Tibial nerve (tissue), 4 donors: ENCODE measurements at regions not wholly inside any gene's neighbourhood (a gene's known extent, or its start where the extent isn't known, plus 50 kb on each side); places are given as distances from the start of the nearest gene placed in this dataset.

Source experiments
- DNase-seq, 2 donors: peaks; one replicate each; pipeline ENCODE4 v3.0.0-alpha.2; 2019; ENCODE audit warnings: low spot score in 2 of 2
- H3K27ac ChIP-seq, 4 donors: fragments of 200-600 bp; sonication (generic) in 3 of 4; one replicate each; pipeline ENCODE4 v1.5.1; 2017 to 2019; ENCODE audit warnings: mild to moderate bottlenecking in 1 of 4
- H3K27me3 ChIP-seq, 2 donors: fragments of 200-600 bp; sonication (generic) in 1 of 2; one replicate each; pipeline versions ENCODE4 v1.5.1 to v1.6.0; 2017 to 2019
- H3K36me3 ChIP-seq, 3 donors: fragments of 200-600 bp; sonication (generic); one replicate each; pipeline ENCODE4 v1.5.1; 2018 to 2019
- H3K4me1 ChIP-seq, 4 donors: fragments of 200-600 bp; sonication (generic) in 3 of 4; one replicate each; pipeline ENCODE4 v1.5.1; 2017 to 2019
- H3K4me3 ChIP-seq, 4 donors: fragments of 200-600 bp; sonication (generic) in 3 of 4; one replicate each; pipeline ENCODE4 v1.5.1; 2017 to 2019; ENCODE audit warnings: mild to moderate bottlenecking in 1 of 4, moderate library complexity in 1 of 4
- H3K9me3 ChIP-seq, 4 donors: fragments of 200-600 bp; sonication (generic) in 3 of 4; one replicate each; pipeline ENCODE4 v1.5.1; 2017 to 2019
- EP300 ChIP-seq, 2 donors: sonication (generic); formaldehyde crosslinking; IDR thresholded peaks; one replicate each; pipeline ENCODE4 v1.6.1; 2017; ENCODE audit warnings: antibody characterized with exemption in 2 of 2, mild to moderate bottlenecking in 1 of 2
- POLR2A ChIP-seq, 2 donors: fragments of 450-650 bp; IDR thresholded peaks; one replicate each; pipeline ENCODE4 v1.6.1; 2017; ENCODE audit warnings: antibody characterized with exemption in 2 of 2, mild to moderate bottlenecking in 2 of 2, moderate library complexity in 2 of 2
- WGBS, 2 donors: methylation state at CpG; one replicate each; pipeline ENCODE4 v1.1.5; 2018; 5-methylcytosine and 5-hydroxymethylcytosine counted together
- TF ChIP-seq, protein P1 (sequence below), 5 experiments: fragments of 200-600 bp in 3 of 5; fragments of 450-650 bp in 2 of 5; sonication (generic) in 3 of 5; IDR thresholded peaks; one replicate each; pipeline ENCODE4 v1.5.1; 2016 to 2019; ENCODE audit warnings: antibody characterized with exemption in 5 of 5, mild to moderate bottlenecking in 3 of 5, moderate library complexity in 2 of 5

DNA sequence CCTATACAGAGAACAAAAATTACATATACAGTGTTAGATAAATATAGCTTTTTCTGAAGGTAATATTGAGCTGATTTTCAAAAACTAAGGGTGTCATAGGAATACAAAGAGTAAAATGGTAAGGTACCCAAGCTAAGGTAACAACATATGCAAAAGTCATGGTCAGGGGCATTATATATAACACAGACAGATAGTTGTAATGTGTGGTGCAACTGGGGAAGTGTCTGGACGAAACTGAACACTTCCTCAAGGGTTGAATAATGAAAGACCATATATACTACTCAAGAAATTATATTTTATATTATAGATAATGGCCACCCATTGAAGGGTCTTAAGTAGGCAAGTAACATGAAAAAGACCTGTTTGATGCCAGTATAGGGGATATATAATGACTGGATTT is 262.1 kb upstream of the CXXC4 start:
- H3K36me3 ChIP-seq, result no peaks in the 10 kb centered on the region
- no peaks in the 10 kb centered on the region for H3K27me3 ChIP-seq
- TF ChIP-seq POLR2A (IDR thresholded peaks at IDR 0.05) (no peak), EP300 (IDR thresholded peaks at IDR 0.05) (no peak)
- TF ChIP-seq, protein P1, sequence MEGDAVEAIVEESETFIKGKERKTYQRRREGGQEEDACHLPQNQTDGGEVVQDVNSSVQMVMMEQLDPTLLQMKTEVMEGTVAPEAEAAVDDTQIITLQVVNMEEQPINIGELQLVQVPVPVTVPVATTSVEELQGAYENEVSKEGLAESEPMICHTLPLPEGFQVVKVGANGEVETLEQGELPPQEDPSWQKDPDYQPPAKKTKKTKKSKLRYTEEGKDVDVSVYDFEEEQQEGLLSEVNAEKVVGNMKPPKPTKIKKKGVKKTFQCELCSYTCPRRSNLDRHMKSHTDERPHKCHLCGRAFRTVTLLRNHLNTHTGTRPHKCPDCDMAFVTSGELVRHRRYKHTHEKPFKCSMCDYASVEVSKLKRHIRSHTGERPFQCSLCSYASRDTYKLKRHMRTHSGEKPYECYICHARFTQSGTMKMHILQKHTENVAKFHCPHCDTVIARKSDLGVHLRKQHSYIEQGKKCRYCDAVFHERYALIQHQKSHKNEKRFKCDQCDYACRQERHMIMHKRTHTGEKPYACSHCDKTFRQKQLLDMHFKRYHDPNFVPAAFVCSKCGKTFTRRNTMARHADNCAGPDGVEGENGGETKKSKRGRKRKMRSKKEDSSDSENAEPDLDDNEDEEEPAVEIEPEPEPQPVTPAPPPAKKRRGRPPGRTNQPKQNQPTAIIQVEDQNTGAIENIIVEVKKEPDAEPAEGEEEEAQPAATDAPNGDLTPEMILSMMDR (IDR thresholded peaks at IDR 0.05), result no peak
- DNase-seq, result no peak
- WGBS, 2 donors, result 84 to 88% methylated on average over 1 of the region's 1 CpG
- H3K9me3 ChIP-seq, result no peaks in the 10 kb centered on the region
- H3K4me3 ChIP-seq, result no peak overlapping the region
- no peaks in the 10 kb centered on the region for H3K4me1 ChIP-seq
- H3K27ac ChIP-seq, result no peak overlapping the region

DNA sequence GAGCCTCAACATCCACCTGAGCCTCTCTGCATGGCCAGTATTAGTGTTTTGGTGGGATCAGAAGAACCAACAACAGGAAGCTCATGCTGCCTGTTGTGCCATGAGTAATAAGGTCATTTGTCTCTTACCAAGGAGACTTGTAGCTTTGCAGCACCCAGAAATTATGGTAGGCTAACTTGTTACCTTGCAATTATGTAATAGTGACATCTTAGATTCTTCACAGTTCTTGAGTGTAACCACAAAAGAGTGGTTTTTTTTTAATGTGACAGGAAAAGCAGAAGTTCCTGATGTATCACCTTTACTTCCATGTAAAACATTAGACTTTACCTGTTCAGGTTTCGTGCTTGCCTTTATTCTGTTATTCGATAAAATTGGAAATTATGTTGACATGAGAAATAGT is 263.9 kb upstream of the CXXC4 start:
- Histone ChIP-seq H3K9me3 (no peaks in the 10 kb centered on the region), H3K27ac (no peak overlapping the region), H3K4me3 (no peak overlapping the region), H3K27me3 (no peaks in the 10 kb centered on the region), H3K36me3 (no peaks in the 10 kb centered on the region), H3K4me1 (no peaks in the 10 kb centered on the region)
- 94 to 97% methylated on average over 2 of the region's 2 CpGs for WGBS, 2 donors
- no peak for DNase-seq
- TF ChIP-seq, protein P1 (IDR thresholded peaks at IDR 0.05), result no peak
- TF ChIP-seq POLR2A (IDR thresholded peaks at IDR 0.05), result no peak
- no peak for TF ChIP-seq EP300 (IDR thresholded peaks at IDR 0.05)

DNA sequence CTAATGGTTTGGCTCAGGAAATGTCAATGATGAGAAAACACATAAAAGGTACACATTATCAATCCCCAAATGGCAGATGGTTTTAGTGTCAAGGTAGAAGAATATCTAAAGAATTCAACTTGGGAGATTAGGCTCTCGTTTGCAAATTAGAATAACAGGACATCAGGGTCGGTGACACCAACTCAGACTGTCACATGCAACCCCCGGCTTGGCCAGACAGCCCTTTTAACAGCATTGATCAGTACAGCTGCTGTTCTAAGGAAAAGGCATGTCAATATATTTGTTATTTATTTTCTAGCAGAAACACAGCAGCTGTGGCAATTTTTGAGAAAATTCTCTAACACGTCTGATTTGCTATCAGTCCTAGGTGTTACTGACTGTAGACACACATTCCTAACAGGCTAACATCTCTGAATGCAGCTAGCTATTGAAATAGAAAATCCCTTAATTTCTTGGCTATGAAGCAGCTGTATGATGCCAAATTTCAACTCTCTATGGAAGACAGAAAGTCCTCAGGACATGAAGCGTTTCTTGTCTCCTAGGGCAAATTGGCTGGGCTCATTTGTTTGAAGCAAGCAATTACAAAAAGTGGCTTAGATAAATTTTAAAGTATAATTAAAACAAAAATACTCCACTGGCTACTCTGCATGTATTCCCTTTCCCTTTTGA is 269.0 kb upstream of the CXXC4 start:
- DNase-seq, result no peak
- Histone ChIP-seq H3K9me3 (no peaks in the 10 kb centered on the region), H3K27me3 (no peaks in the 10 kb centered on the region), H3K4me3 (no peak overlapping the region), H3K36me3 (no peaks in the 10 kb centered on the region), H3K27ac (no peak overlapping the region), H3K4me1 (peaks cover 0 to 4% (median 0%) of the 10 kb centered on the region in 4 donors)
- WGBS, 2 donors, result 35 to 36% methylated on average over 5 of the region's 5 CpGs
- no peak for TF ChIP-seq POLR2A (IDR thresholded peaks at IDR 0.05)
- TF ChIP-seq, protein P1 (IDR thresholded peaks at IDR 0.05), result no peak
- no peak for TF ChIP-seq EP300 (IDR thresholded peaks at IDR 0.05)

DNA sequence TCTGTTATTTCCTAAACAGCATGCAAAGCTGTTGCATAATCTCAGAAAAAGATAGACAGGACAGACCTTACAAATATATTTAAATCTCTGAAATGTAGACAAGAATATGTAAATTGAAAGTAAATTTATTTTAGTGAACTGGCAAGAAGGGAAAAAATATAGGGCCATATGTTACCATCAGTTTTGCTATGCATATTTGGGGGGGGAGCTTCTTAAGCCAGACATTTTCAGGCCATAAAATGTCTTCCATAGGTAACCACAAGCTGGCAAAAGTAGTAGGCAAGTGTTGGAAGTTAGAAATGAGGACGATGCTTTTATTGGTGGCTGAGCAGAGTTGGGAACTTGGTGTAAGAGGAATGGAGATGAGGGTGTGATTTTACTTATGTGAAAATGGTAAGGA is 272.0 kb upstream of the CXXC4 start:
- no peaks in the 10 kb centered on the region for H3K36me3 ChIP-seq
- DNase-seq, result no peak
- peaks cover 0 to 6% (median 0%) of the 10 kb centered on the region in 4 donors for H3K4me1 ChIP-seq
- WGBS, 2 donors, result 85 to 86% methylated on average over 1 of the region's 1 CpG
- H3K27ac ChIP-seq, result no peak overlapping the region
- H3K4me3 ChIP-seq, result no peak overlapping the region
- H3K27me3 ChIP-seq, result no peaks in the 10 kb centered on the region
- no peaks in the 10 kb centered on the region for H3K9me3 ChIP-seq
- TF ChIP-seq EP300 (IDR thresholded peaks at IDR 0.05), result no peak
- no peak for TF ChIP-seq POLR2A (IDR thresholded peaks at IDR 0.05)
- TF ChIP-seq, protein P1 (IDR thresholded peaks at IDR 0.05), result no peak

DNA sequence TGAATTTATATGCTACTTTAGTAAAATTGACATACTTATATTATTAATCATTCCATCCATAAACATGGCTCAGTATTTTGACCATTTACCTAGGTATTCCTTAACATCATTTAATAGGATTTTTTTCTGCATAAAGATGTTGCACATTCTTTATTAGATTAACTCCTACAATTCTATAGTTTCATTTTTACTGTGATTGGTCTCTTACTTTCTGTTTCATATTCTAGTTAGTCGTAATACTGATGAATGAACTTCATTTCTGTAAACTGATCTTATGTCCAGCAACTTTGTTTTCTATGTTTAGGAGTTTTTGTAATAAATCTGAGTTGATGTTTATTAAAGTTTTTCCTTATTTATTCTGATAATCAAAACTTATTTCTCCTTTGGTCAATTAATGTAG is 278.2 kb upstream of the CXXC4 start:
- H3K36me3 ChIP-seq, result no peaks in the 10 kb centered on the region
- peaks cover 0 to 3% (median 0%) of the 10 kb centered on the region in 4 donors for H3K4me1 ChIP-seq
- 30 to 37% methylated on average over 1 of the region's 1 CpG for WGBS, 2 donors
- TF ChIP-seq, protein P1 (IDR thresholded peaks at IDR 0.05), result no peak
- no peak for TF ChIP-seq POLR2A (IDR thresholded peaks at IDR 0.05)
- TF ChIP-seq EP300 (IDR thresholded peaks at IDR 0.05), result no peak
- H3K27me3 ChIP-seq, result no peaks in the 10 kb centered on the region
- H3K4me3 ChIP-seq, result no peak overlapping the region
- no peak for DNase-seq
- H3K27ac ChIP-seq, result no peak overlapping the region
- no peaks in the 10 kb centered on the region for H3K9me3 ChIP-seq
